K562 (cell line): ENCODE measurements at regions not wholly inside any gene's neighbourhood (a gene's known extent, or its start where the extent isn't known, plus 50 kb on each side); places are given as distances from the start of the nearest gene placed in this dataset.

ENCODE experiments used
- GABPA ChIP-seq: fragments of 200-800 bp; sonication (Bioruptor generic); conservative IDR thresholded peaks from 2 replicates; pipeline ENCODE4 v1.6.1; 2016; ENCODE audit warnings: low read depth, missing genetic modification characterization, missing compliant biosample characterization
- MECOM ChIP-seq: fragments of 250-450 bp; sonication (Bioruptor Pico); IDR thresholded peaks from 2 replicates; pipeline ENCODE4 v1.8.0; 2022; ENCODE audit warnings: inconsistent platforms

GRCh38 chr4:138630666-138631065, 384.9 kb upstream of the NOCT start:
- TF ChIP-seq MECOM (CRISPR knock-in tag): no peak
- no peak for TF ChIP-seq GABPA
